GM23248 (cell line): ENCODE measurements at regions not wholly inside any gene's neighbourhood (a gene's known extent, or its start where the extent isn't known, plus 50 kb on each side); places are given as distances from the start of the nearest gene placed in this dataset.

Experiments used
- DNase-seq: peaks from one replicate; pipeline ENCODE4 v3.0.0-alpha.2; 2015
- H2AFZ ChIP-seq: fragments of 200-600 bp; sonication (generic); 2 replicates; pipeline ENCODE4 v1.6.1; 2016; ENCODE audit warnings: antibody characterized with exemption
- H3F3A ChIP-seq: fragments of 200-600 bp; sonication (generic); 2 replicates; pipeline ENCODE4 v1.6.1; 2016; ENCODE audit warnings: mild to moderate bottlenecking, antibody characterized with exemption, mixed run types; ENCODE audit not compliant: insufficient read depth
- H3K27ac ChIP-seq: fragments of 200-600 bp; sonication (generic); 2 replicates; pipeline ENCODE4 v1.5.1; 2016; ENCODE audit warnings: mild to moderate bottlenecking
- H3K27me3 ChIP-seq: fragments of 200-600 bp; sonication (generic); replicated peaks from 2 replicates; pipeline ENCODE4 v1.6.1; 2016; ENCODE audit warnings: mild to moderate bottlenecking; ENCODE audit not compliant: insufficient read depth
- H3K36me3 ChIP-seq: fragments of 200-600 bp; sonication (generic); 2 replicates; pipeline ENCODE4 v1.6.1; 2016; ENCODE audit warnings: low read depth, mild to moderate bottlenecking
- H3K4me1 ChIP-seq: fragments of 200-600 bp; sonication (generic); 2 replicates; pipeline ENCODE4 v1.6.1; 2016; ENCODE audit warnings: mild to moderate bottlenecking; ENCODE audit not compliant: insufficient read depth
- H3K4me2 ChIP-seq: fragments of 200-600 bp; sonication (generic); one replicate; pipeline ENCODE4 v1.6.1; 2016; ENCODE audit warnings: mild to moderate bottlenecking; ENCODE audit not compliant: unreplicated experiment
- H3K4me3 ChIP-seq: fragments of 200-600 bp; sonication (generic); 2 replicates; pipeline ENCODE4 v1.5.1; 2016; ENCODE audit warnings: mild to moderate bottlenecking
- H3K79me2 ChIP-seq: fragments of 200-600 bp; sonication (generic); 2 replicates; pipeline ENCODE4 v1.6.1; 2016; ENCODE audit warnings: mild to moderate bottlenecking; ENCODE audit not compliant: insufficient read depth
- H3K9ac ChIP-seq: fragments of 200-600 bp; sonication (generic); 2 replicates; pipeline ENCODE4 v1.6.1; 2016; ENCODE audit warnings: mild to moderate bottlenecking
- H3K9me2 ChIP-seq: fragments of 200-600 bp; sonication (generic); 2 replicates; pipeline ENCODE4 v1.6.1; 2016; ENCODE audit warnings: mixed run types, mild to moderate bottlenecking, moderate library complexity; ENCODE audit not compliant: insufficient read depth
- H3K9me3 ChIP-seq: fragments of 200-600 bp; sonication (generic); one replicate; pipeline ENCODE4 v1.6.1; 2017; ENCODE audit warnings: low read depth
- H4K20me1 ChIP-seq: fragments of 200-600 bp; sonication (generic); 2 replicates; pipeline ENCODE4 v1.6.0; 2016; ENCODE audit not compliant: insufficient read depth
- EZH2 ChIP-seq: fragments of 200-600 bp; sonication (generic); IDR thresholded peaks from 2 replicates; pipeline ENCODE4 v1.6.1; 2018; ENCODE audit warnings: antibody characterized with exemption, mild to moderate bottlenecking; ENCODE audit not compliant: insufficient read depth, poor library complexity, severe bottlenecking
- EZH2phosphoT487 ChIP-seq: fragments of 200-600 bp; sonication (generic); IDR thresholded peaks from 2 replicates; pipeline ENCODE4 v1.6.1; 2018; ENCODE audit warnings: antibody characterized with exemption, moderate library complexity, mild to moderate bottlenecking, low read depth; ENCODE audit not compliant: insufficient read depth
- WGBS, 2 experiments: methylation state at CpG; one replicate each; pipeline ENCODE4 v1.1.6; 2015 to 2017; ENCODE audit warnings: low lambda C conversion rate in 2 of 2, low coverage in 1 of 2; ENCODE audit errors: missing lambda C conversion rate in 2 of 2; 5-methylcytosine and 5-hydroxymethylcytosine counted together
- in situ Hi-C: fragments of 300-500 bp; cut with MboI; formaldehyde crosslinking; loops from 2 replicates; pipeline ENCODE4 v1.15.0; 2020

DNA sequence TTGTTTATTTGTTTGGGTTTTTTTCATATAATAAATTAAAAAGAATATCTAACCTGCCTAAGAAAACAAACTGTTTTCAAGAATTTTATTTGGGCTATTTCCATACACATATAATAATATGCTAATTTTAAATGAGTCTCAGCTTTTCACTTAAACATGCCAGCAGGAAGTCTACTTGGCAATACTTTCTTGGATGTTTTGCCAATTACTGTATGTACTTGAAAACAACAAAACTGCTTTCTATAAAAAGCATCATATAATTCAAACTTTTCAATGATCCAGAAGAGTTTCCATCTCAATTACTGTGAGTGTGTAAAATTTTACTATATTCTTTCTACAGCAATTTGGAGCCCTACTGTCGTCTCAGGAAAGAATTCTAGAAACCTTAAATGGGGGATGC is 961.2 kb downstream of the PCDH17 start:
- 6 to 13% methylated on average over 1 of the region's 1 CpG for WGBS, 2 experiments
- TF ChIP-seq EZH2 (no peak), EZH2phosphoT487 (no peak)
- no peaks in the 10 kb centered on the region for H3K9me2 ChIP-seq
- no peaks in the 10 kb centered on the region for H3K9me3 ChIP-seq
- H3K4me3 ChIP-seq, result no peak overlapping the region
- DNase-seq, result no peak
- no peaks in the 10 kb centered on the region for H4K20me1 ChIP-seq
- H3K27me3 ChIP-seq, result no peaks in the 10 kb centered on the region
- H3F3A ChIP-seq, result no peaks in the 10 kb centered on the region
- H3K4me1 ChIP-seq, result no peaks in the 10 kb centered on the region
- no peak overlapping the region for H3K9ac ChIP-seq
- H3K36me3 ChIP-seq, result no peaks in the 10 kb centered on the region
- in situ Hi-C loops, result no loop called here
- no peak overlapping the region for H3K27ac ChIP-seq
- H3K4me2 ChIP-seq, result no peak overlapping the region
- no peak overlapping the region for H2AFZ ChIP-seq
- no peaks in the 10 kb centered on the region for H3K79me2 ChIP-seq

DNA sequence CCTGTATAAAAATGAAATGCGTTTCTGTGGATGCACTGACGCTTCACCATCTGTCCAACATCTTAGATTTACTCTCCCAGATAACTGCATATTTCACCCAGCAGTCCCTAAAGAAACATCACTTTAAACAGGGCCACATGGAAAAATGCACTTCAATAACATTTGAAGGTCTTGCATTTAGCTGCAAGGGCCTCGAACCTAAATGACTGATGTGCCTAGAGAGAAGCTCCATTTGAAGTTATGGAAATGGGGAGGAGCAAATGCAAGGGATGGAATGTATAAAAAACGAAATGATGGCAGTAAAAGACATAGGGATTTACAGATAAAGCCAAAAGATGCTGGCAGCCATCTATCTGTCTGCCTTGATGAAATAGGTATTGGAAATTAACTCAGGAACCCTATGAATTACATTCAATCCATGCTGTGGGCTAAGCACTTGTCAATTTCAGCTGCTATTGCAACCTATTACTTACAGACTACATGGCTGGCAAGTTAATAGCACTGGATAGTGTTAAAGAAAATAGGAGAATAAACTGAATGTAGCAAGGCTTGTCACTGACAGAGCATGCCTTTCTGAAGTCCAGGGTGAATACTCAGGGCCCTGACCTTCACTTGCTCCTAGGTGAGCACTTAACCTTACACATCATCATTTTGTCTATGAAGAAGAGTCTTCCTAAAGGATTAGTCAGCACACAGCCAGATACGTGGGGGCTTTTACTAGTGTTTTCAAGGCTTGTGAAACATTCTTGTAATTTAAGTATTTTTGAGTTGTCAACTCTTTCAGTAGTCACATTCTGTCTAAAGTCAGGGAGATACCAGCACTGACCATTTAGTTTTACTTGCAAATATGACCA is 963.4 kb downstream of the PCDH17 start:
- H4K20me1 ChIP-seq, result no peaks in the 10 kb centered on the region
- TF ChIP-seq EZH2phosphoT487 (no peak), EZH2 (no peak)
- no peaks in the 10 kb centered on the region for H3K4me1 ChIP-seq
- 13 to 17% methylated on average over 5 of the region's 5 CpGs for WGBS, 2 experiments
- no peak overlapping the region for H2AFZ ChIP-seq
- no peaks in the 10 kb centered on the region for H3K9me3 ChIP-seq
- H3K9me2 ChIP-seq, result no peaks in the 10 kb centered on the region
- H3K79me2 ChIP-seq, result no peaks in the 10 kb centered on the region
- no peak overlapping the region for H3K4me2 ChIP-seq
- no peak for DNase-seq
- H3K36me3 ChIP-seq, result no peaks in the 10 kb centered on the region
- H3K4me3 ChIP-seq, result no peak overlapping the region
- no peaks in the 10 kb centered on the region for H3K27me3 ChIP-seq
- in situ Hi-C loops, result no loop called here
- H3F3A ChIP-seq, result no peaks in the 10 kb centered on the region
- no peak overlapping the region for H3K9ac ChIP-seq
- no peak overlapping the region for H3K27ac ChIP-seq

DNA sequence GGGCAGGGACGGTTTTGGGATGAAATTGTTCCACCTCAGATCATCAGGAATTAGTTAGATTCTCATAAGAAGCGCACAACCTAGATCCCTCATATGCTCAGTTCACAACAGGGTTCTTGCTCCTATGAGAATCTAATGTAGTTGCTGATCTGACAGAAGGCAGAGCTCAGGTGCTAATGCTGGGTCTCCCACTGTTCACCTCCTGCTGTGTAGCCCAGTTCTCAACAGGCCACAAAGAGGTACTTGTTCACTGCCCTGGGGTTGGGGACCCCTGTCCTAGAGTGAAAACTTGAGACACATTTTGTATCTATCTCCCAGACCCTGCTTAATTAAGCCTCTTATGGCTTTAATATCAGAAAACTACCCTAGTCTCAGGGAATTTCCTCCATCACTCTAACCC is 966.0 kb downstream of the PCDH17 start:
- WGBS, 2 experiments, result 15 to 19% methylated on average over 2 of the region's 2 CpGs
- Histone ChIP-seq H3K4me2 (no peak overlapping the region), H3K79me2 (no peaks in the 10 kb centered on the region)

GRCh38 chr13:58598241-58598640 is 966.7 kb downstream of the PCDH17 start:
- whole genome bisulfite sequencing, 2 experiments, result 12 to 14% methylated on average over 2 of the region's 2 CpGs
- no peak overlapping the region for H3K9ac ChIP-seq

More for the DNA sequence above, 966.0 kb downstream of the PCDH17 start:
- Histone ChIP-seq H3K4me1 (no peaks in the 10 kb centered on the region), H3K9ac (no peak overlapping the region), H4K20me1 (no peaks in the 10 kb centered on the region), H3K9me3 (no peaks in the 10 kb centered on the region), H3K9me2 (no peaks in the 10 kb centered on the region), H2AFZ (no peak overlapping the region), H3K27me3 (no peaks in the 10 kb centered on the region), H3K27ac (no peak overlapping the region), H3K4me3 (no peak overlapping the region), H3F3A (no peaks in the 10 kb centered on the region), H3K36me3 (no peaks in the 10 kb centered on the region)
- TF ChIP-seq EZH2phosphoT487, result no peak
- no peak for TF ChIP-seq EZH2
- in situ Hi-C loops, result no loop called here
- DNase-seq, result no peak

More at GRCh38 chr13:58598241-58598640, 966.7 kb downstream of the PCDH17 start:
- H3K4me3 ChIP-seq, result no peak overlapping the region
- H2AFZ ChIP-seq, result no peak overlapping the region
- H3K79me2 ChIP-seq, result no peaks in the 10 kb centered on the region
- no peak overlapping the region for H3K4me2 ChIP-seq
- H3F3A ChIP-seq, result no peaks in the 10 kb centered on the region
- DNase-seq, result no peak
- no peaks in the 10 kb centered on the region for H3K27me3 ChIP-seq
- H4K20me1 ChIP-seq, result no peaks in the 10 kb centered on the region
- H3K9me3 ChIP-seq, result no peaks in the 10 kb centered on the region
- TF ChIP-seq EZH2phosphoT487 (no peak), EZH2 (no peak)
- no peak overlapping the region for H3K27ac ChIP-seq
- H3K9me2 ChIP-seq, result no peaks in the 10 kb centered on the region
- no peaks in the 10 kb centered on the region for H3K36me3 ChIP-seq
- H3K4me1 ChIP-seq, result no peaks in the 10 kb centered on the region
- in situ Hi-C loops, result no loop called here
